Parathyroid adenoma (tissue), 2 donors: ENCODE measurements at regions not wholly inside any gene's neighbourhood (a gene's known extent, or its start where the extent isn't known, plus 50 kb on each side); places are given as distances from the start of the nearest gene placed in this dataset.

Source experiments
- H2AFZ ChIP-seq: fragments of 300-600 bp; sonication (generic); one replicate; pipeline ENCODE4 v1.7.0; 2017; ENCODE audit warnings: antibody characterized with exemption, mild to moderate bottlenecking
- H3K27ac ChIP-seq: fragments of 300-600 bp; sonication (generic); one replicate; pipeline ENCODE4 v1.7.0; 2017
- H3K27me3 ChIP-seq: fragments of 300-600 bp; sonication (generic); one replicate; pipeline ENCODE4 v1.7.0; 2017; ENCODE audit warnings: low read length; ENCODE audit not compliant: control insufficient read depth, insufficient read depth
- H3K36me3 ChIP-seq: fragments of 300-600 bp; sonication (generic); one replicate; pipeline ENCODE4 v1.7.0; 2017; ENCODE audit warnings: low read length; ENCODE audit not compliant: control insufficient read depth, insufficient read depth
- H3K4me1 ChIP-seq: fragments of 300-600 bp; sonication (generic); one replicate; pipeline ENCODE4 v1.7.0; 2017; ENCODE audit warnings: control low read depth
- H3K4me2 ChIP-seq: fragments of 300-600 bp; sonication (generic); one replicate; pipeline ENCODE4 v1.7.0; 2017; ENCODE audit warnings: low read length
- H3K4me3 ChIP-seq: fragments of 300-600 bp; sonication (generic); one replicate; pipeline ENCODE4 v1.7.0; 2017; ENCODE audit warnings: low read depth, low read length
- H3K79me2 ChIP-seq: fragments of 300-600 bp; sonication (generic); one replicate; pipeline ENCODE4 v1.7.0; 2017; ENCODE audit warnings: control low read depth
- H3K9ac ChIP-seq: fragments of 300-600 bp; sonication (generic); one replicate; pipeline ENCODE4 v1.7.0; 2017; ENCODE audit warnings: mild to moderate bottlenecking
- H3K9me3 ChIP-seq: fragments of 300-600 bp; sonication (generic); one replicate; pipeline ENCODE4 v1.7.0; 2017; ENCODE audit warnings: low read length; ENCODE audit not compliant: control insufficient read depth
- TF ChIP-seq, protein P1 (sequence below): fragments of 300-600 bp; sonication (generic); IDR thresholded peaks from one replicate; pipeline ENCODE4 v1.7.0; 2017; ENCODE audit warnings: antibody characterized with exemption, mild to moderate bottlenecking
- donor health status: primary hyperparathyroidism.

DNA sequence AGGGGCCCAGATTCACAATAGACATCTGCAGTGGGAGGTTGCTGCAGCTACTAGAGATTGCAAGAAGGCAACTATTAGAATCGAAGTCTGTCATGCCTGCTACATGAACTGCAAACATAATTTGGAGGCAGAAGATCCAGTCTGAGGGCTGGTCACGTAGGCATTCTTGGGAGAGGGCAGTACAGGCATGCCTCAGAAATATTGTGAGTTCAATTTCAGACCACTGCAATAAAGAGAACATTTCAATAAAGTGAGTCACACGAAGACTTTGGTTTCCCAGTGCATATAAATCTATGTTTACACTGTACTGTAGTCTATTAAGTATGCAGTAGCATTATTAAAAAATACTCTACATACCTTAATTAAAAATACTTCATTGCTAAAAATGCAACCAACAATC, 585.8 kb upstream of the FAT1 start:
- Histone ChIP-seq H3K4me2 (no peak overlapping the region), H3K36me3 (no peaks in the 10 kb centered on the region), H3K79me2 (no peaks in the 10 kb centered on the region), H2AFZ (no peak overlapping the region), H3K9ac (no peak overlapping the region), H3K27me3 (no peaks in the 10 kb centered on the region), H3K9me3 (no peaks in the 10 kb centered on the region), H3K27ac (no peak overlapping the region), H3K4me3 (no peak overlapping the region), H3K4me1 (no peaks in the 10 kb centered on the region)
- TF ChIP-seq, protein P1, sequence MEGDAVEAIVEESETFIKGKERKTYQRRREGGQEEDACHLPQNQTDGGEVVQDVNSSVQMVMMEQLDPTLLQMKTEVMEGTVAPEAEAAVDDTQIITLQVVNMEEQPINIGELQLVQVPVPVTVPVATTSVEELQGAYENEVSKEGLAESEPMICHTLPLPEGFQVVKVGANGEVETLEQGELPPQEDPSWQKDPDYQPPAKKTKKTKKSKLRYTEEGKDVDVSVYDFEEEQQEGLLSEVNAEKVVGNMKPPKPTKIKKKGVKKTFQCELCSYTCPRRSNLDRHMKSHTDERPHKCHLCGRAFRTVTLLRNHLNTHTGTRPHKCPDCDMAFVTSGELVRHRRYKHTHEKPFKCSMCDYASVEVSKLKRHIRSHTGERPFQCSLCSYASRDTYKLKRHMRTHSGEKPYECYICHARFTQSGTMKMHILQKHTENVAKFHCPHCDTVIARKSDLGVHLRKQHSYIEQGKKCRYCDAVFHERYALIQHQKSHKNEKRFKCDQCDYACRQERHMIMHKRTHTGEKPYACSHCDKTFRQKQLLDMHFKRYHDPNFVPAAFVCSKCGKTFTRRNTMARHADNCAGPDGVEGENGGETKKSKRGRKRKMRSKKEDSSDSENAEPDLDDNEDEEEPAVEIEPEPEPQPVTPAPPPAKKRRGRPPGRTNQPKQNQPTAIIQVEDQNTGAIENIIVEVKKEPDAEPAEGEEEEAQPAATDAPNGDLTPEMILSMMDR = no peak

DNA sequence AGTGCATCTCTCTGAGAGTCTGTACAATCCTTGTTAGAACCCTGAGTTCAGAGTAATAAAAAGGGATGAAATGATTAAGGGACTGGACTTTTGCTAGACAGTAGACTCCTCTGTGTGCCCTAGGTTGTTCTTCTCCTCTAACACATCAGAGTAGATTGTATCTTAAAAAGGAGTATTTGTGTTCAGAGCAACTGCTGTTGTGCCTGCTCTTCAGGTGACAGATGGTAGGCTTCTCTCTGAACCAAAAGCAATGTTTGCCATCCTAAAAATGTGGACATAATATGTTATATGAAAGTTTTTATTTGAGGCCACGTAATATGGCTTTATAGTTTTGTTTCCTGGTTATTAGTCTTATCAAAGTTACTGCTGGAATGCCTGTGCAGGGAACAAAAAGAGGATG, 588.6 kb upstream of the FAT1 start:
- Histone ChIP-seq H3K27me3 (no peaks in the 10 kb centered on the region), H3K4me3 (no peak overlapping the region), H3K27ac (no peak overlapping the region), H3K4me2 (no peak overlapping the region), H3K36me3 (no peaks in the 10 kb centered on the region), H3K79me2 (no peaks in the 10 kb centered on the region), H3K9ac (no peak overlapping the region), H3K4me1 (no peaks in the 10 kb centered on the region), H2AFZ (no peak overlapping the region), H3K9me3 (no peaks in the 10 kb centered on the region)
- TF ChIP-seq, protein P1 = no peak

DNA sequence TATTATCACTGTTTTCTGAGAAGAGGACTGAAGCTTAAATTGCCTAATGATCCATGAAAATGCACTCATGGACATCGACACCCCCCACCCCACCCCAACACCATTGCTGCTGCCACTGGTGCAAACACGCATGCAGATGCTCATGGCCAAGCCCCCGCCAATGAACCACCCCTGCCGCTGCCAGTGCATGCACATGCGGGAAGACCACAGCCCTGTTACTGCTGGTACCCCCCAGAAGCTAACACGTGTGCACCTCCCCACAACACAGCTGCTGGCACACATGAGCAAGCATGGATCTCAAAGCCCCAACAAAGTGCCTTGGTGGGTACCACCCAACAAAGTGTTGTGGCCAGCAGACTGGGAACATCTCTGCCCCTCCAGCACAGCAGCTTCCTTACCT, 594.1 kb upstream of the FAT1 start:
- TF ChIP-seq, protein P1 = no peak
- H3K27me3 ChIP-seq = no peaks in the 10 kb centered on the region

DNA sequence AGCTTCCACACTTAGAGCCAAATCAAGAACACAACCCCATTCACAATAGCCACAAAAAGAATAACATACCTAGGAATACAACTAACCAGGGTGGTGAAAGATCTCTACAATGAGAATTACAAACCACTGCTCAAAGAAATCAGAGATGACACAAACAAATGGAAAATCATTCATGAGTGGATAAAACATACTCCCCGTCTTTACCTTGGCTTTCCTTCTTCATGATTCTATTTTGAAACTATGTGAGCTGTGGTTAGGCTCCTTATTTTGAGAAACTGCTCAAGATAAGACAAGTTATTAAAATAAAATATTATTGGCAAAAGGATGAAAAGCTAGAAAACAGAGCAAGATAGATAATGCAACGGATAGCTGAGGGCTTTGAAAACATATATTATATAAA, 598.1 kb upstream of the FAT1 start:
- Histone ChIP-seq H3K4me3 (no peak overlapping the region), H2AFZ (no peak overlapping the region), H3K9ac (no peak overlapping the region), H3K27ac (no peak overlapping the region), H3K79me2 (no peaks in the 10 kb centered on the region), H3K27me3 (no peaks in the 10 kb centered on the region), H3K4me1 (no peaks in the 10 kb centered on the region), H3K36me3 (no peaks in the 10 kb centered on the region), H3K4me2 (no peak overlapping the region), H3K9me3 (no peaks in the 10 kb centered on the region)
- TF ChIP-seq, protein P1 = no peak

More for the DNA sequence above, 594.1 kb upstream of the FAT1 start:
- Histone ChIP-seq H3K9me3 (no peaks in the 10 kb centered on the region), H2AFZ (no peak overlapping the region), H3K4me2 (no peak overlapping the region), H3K9ac (no peak overlapping the region), H3K4me1 (no peaks in the 10 kb centered on the region), H3K4me3 (no peak overlapping the region), H3K36me3 (no peaks in the 10 kb centered on the region), H3K27ac (no peak overlapping the region), H3K79me2 (no peaks in the 10 kb centered on the region)

DNA sequence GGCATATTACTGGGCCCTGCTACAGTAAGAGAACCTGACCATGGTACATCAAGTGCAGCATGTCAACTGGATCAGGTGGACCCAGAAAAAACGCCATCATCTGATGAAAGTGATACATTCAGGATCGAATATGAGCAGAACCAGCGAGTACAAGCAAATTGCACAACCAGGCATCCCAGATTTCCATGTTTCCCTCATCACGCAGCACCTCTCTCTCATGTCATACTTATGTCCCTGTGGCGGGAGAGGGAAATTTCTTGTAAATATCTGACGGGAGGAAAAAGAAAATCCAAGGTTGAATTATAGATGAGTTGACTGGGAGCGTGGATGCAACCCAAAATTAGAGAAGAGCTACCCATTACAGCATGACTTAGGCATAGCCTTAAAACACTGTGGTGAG, 608.5 kb upstream of the FAT1 start:
- TF ChIP-seq, protein P1 = no peak

More for the DNA sequence above, 608.5 kb upstream of the FAT1 start:
- Histone ChIP-seq H3K79me2 (no peaks in the 10 kb centered on the region), H3K36me3 (no peaks in the 10 kb centered on the region), H3K27me3 (no peaks in the 10 kb centered on the region), H3K9me3 (no peaks in the 10 kb centered on the region), H3K4me3 (no peak overlapping the region), H2AFZ (no peak overlapping the region), H3K4me1 (no peaks in the 10 kb centered on the region), H3K9ac (no peak overlapping the region), H3K27ac (no peak overlapping the region), H3K4me2 (no peak overlapping the region)
